Coronary artery (tissue), 2 donors: ENCODE measurements at regions not wholly inside any gene's neighbourhood (a gene's known extent, or its start where the extent isn't known, plus 50 kb on each side); places are given as distances from the start of the nearest gene placed in this dataset.

Source experiments
- DNase-seq: peaks from one replicate; pipeline ENCODE4 v3.0.0-alpha.2; 2017; ENCODE audit warnings: low spot score
- H3K27ac ChIP-seq, 2 donors: fragments of 200-600 bp; sonication (generic); one replicate each; pipeline ENCODE4 v1.5.1; 2016 to 2019
- H3K4me3 ChIP-seq: fragments of 200-600 bp; sonication (generic); 2 replicates; pipeline ENCODE4 v1.5.1; 2016; ENCODE audit warnings: mild to moderate bottlenecking, moderate library complexity
- TF ChIP-seq, protein P1 (sequence below): fragments of 200-600 bp; sonication (generic); IDR thresholded peaks from one replicate; pipeline ENCODE4 v1.5.1; 2019; ENCODE audit warnings: antibody characterized with exemption

DNA sequence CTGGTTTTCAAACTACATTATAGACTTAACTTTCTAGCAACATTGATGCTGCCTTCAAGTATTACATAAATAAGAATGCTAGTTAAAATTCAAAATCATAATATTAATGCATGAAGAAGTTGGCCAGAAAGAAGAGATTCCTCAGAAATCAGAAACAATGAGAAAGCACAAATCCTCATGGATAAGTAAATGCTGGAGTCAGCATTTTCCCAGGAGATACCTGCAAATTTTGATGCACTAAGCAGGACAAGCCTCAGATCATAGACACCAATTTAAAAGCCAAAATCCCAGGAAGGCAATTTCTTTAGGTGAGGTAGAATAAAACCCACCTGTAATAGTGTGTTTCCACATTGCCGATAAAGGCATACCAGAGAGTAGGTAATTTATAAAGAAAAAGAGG lies 305.2 kb upstream of the TBX18 start:
- H3K27ac ChIP-seq = no peak overlapping the region
- DNase-seq = no peak
- no peak overlapping the region for H3K4me3 ChIP-seq
- TF ChIP-seq, protein P1, sequence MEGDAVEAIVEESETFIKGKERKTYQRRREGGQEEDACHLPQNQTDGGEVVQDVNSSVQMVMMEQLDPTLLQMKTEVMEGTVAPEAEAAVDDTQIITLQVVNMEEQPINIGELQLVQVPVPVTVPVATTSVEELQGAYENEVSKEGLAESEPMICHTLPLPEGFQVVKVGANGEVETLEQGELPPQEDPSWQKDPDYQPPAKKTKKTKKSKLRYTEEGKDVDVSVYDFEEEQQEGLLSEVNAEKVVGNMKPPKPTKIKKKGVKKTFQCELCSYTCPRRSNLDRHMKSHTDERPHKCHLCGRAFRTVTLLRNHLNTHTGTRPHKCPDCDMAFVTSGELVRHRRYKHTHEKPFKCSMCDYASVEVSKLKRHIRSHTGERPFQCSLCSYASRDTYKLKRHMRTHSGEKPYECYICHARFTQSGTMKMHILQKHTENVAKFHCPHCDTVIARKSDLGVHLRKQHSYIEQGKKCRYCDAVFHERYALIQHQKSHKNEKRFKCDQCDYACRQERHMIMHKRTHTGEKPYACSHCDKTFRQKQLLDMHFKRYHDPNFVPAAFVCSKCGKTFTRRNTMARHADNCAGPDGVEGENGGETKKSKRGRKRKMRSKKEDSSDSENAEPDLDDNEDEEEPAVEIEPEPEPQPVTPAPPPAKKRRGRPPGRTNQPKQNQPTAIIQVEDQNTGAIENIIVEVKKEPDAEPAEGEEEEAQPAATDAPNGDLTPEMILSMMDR = no peak

DNA sequence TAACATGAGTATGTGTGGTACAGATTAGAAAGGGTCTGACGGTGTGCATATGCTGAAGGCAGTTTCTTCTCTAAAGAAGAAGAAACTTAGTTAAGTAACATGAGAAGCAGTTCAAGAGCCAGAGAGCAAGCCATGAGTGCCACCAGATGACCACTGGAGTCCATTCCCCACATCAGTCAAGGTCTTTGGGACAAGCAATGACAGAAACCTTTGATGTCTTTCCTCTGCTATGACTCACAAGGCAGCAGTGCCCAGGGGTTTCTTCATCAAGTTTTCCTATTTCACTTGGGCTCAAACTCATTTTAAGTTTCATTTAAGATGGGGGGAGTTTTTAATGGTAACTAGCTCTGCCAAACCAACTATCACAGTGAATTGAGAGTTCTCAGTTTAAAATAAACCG lies 303.8 kb upstream of the TBX18 start:
- Histone ChIP-seq H3K4me3 (no peak overlapping the region), H3K27ac (no peak overlapping the region)
- no peak for DNase-seq
- TF ChIP-seq, protein P1 = no peak

DNA sequence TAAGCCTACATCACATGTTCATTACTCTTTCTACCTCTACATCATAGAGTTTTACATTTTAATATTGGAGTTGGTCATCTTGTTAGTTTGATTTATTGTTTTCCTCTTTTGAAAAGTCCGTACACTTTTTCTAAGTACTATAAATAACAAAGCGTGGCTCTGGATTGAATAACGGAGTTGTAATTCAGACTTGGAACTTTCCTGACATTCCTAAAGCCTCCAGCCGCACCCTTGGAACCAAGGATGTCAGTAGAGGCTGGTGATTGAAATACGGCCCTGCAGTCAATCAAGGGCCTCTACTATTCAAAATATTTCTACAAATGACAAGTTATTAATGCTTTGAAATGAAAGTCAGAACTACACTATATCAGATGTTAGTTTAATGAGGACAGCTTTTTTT lies 301.9 kb upstream of the TBX18 start:
- H3K4me3 ChIP-seq = no peak overlapping the region
- DNase-seq = no peak
- TF ChIP-seq, protein P1 = no peak
- H3K27ac ChIP-seq = no peak overlapping the region

DNA sequence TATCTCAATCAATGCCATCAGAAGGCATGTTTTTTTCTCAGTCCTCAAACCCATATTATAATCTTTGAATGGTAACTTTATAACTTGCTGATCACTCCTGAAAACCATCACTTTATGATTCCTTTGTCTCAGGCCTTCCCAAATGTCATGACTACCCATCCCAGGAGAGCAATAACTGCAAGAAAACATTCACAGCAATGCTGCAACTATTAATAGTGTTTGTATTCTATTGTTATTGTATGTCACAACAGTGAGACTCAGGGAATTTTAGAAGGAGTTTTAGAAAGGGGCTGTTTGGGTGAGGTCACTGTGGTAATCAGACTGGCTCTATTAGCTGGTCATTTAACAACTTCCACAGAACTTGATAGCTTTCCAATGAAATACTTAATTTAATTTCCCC lies 301.4 kb upstream of the TBX18 start:
- H3K27ac ChIP-seq = no peak overlapping the region
- TF ChIP-seq, protein P1 = no peak
- no peak overlapping the region for H3K4me3 ChIP-seq
- DNase-seq = no peak

DNA sequence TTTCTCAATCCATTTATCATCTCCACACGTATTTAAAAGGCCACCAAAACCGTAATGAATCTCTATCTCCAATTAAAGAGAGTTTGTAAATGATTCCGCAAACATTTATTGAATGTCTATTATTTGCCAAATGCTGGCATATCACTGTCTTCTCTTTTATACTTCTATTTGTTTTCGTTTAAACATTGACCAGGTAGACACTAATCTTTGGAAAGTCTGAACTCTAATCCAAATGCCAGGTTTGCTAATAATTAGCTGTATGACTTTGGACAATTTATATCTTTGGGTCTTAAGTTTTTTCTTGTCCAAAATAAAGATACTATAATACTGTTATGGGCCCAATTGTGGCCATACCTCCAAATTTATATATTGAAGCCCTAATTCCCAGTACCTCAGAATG lies 299.2 kb upstream of the TBX18 start:
- TF ChIP-seq, protein P1 = no peak
- no peak overlapping the region for H3K27ac ChIP-seq
- no peak for DNase-seq
- H3K4me3 ChIP-seq = no peak overlapping the region

DNA sequence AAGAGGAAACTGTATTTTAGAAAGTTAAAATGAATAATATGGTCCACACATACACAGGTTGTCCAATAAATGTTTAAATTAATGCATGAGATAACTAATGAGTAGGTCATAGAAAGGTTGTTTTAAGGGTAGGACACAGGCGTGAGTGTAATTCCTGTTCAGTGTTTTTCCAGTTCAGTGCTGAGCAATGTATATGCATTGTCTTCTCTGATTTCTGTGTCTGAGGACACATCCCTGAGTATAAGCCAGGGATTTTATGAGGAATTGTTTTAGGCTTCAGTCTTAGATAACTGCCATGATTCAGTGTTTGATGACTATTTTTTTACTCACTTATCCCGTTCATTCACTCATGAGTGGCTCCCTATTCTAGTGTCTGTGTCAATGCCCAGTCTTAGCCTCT lies 298.5 kb upstream of the TBX18 start:
- no peak overlapping the region for H3K27ac ChIP-seq
- H3K4me3 ChIP-seq = no peak overlapping the region

DNA sequence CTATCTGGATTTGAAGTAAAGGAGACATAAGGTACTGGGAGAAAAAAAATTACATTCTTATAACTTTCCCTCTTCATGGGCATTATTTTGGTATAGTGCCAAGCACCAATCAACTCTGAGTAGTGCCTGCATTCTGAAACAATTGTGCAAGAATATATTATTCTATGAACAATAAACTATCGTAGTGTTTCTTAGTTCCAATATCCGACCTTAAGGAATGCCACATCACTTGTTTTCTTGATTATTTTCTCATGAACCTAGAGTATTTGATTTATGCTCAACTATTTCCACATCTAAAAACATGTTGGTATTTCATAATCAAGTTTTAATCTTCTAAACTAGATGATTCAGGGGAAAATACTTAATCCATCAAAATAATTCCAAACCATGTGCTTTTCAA lies 294.4 kb upstream of the TBX18 start:
- no peak overlapping the region for H3K27ac ChIP-seq
- no peak overlapping the region for H3K4me3 ChIP-seq
- TF ChIP-seq, protein P1 = no peak
- DNase-seq = no peak

More for the DNA sequence above, 298.5 kb upstream of the TBX18 start:
- TF ChIP-seq, protein P1 = no peak
- DNase-seq = no peak
